ENCODE measurements at regions not wholly inside any gene's neighbourhood (a gene's known extent, or its start where the extent isn't known, plus 50 kb on each side); places are given as distances from the start of the nearest gene placed in this dataset.

- TF ChIP-seq RAD21 (IDR thresholded peaks at IDR 0.05; ENCODE audit: low read depth) (no peak), EGR1 (IDR thresholded peaks at IDR 0.05) (no peak), EP300 (IDR thresholded peaks at IDR 0.05; ENCODE audit: borderline replicate concordance) (no peak), NFIC (IDR thresholded peaks at IDR 0.05) (no peak), MAX (IDR thresholded peaks at IDR 0.05) (no peak), YY1 (IDR thresholded peaks at IDR 0.05; ENCODE audit: low read depth) (no peak), TAF1 (IDR thresholded peaks at IDR 0.05; ENCODE audit: low read depth) (no peak), FOXM1 (IDR thresholded peaks at IDR 0.05; ENCODE audit: borderline replicate concordance, low read depth) (no peak), CREB1 (IDR thresholded peaks at IDR 0.05; ENCODE audit: low read depth) (no peak), CEBPB (IDR thresholded peaks at IDR 0.05) (no peak), TEAD4 (IDR thresholded peaks at IDR 0.05) (no peak)
These were observed 261.4 kb upstream of the GBE1 start for GRCh38 chr3:82022836-82023235.
